CD4-positive, alpha-beta T cell treated with Interleukin-4 for 4 hours (primary cell): ENCODE measurements at regions not wholly inside any gene's neighbourhood (a gene's known extent, or its start where the extent isn't known, plus 50 kb on each side); places are given as distances from the start of the nearest gene placed in this dataset.

Source experiments
- DNase-seq: peaks from one replicate; pipeline ENCODE4 v3.0.0-alpha.2; 2020

GRCh38 chr2:57733956-57734355 is 312.6 kb upstream of the VRK2 start:
- no peak for DNase-seq

GRCh38 chr2:57740891-57741290 is 305.7 kb upstream of the VRK2 start:
- no peak for DNase-seq

GRCh38 chr2:57753636-57754035 is 293.0 kb upstream of the VRK2 start:
- DNase-seq: no peak

- DNase-seq: no peak
Observed at GRCh38 chr2:57758686-57759085, 287.9 kb upstream of the VRK2 start.

GRCh38 chr2:57759131-57759530 is 287.5 kb upstream of the VRK2 start:
- DNase-seq: no peak

- peak; percentile 62 for DNase-seq
Observed at GRCh38 chr2:57759822-57760300, 286.7 kb upstream of the VRK2 start.

GRCh38 chr2:57760381-57760801 is 286.2 kb upstream of the VRK2 start:
- no peak for DNase-seq

GRCh38 chr2:57776916-57777315 is 269.7 kb upstream of the VRK2 start:
- no peak for DNase-seq

- DNase-seq: no peak
Observed at GRCh38 chr2:57782587-57782986, 264.0 kb upstream of the VRK2 start.

- no peak for DNase-seq
Observed at GRCh38 chr2:57793310-57793709, 253.3 kb upstream of the VRK2 start.

- no peak for DNase-seq
Observed at GRCh38 chr2:57796527-57796926, 250.1 kb upstream of the VRK2 start.

- DNase-seq: no peak
Observed at GRCh38 chr2:57798346-57798745, 248.3 kb upstream of the VRK2 start.

GRCh38 chr2:57802243-57802642 is 244.4 kb upstream of the VRK2 start:
- no peak for DNase-seq

GRCh38 chr2:57804971-57805370 is 241.6 kb upstream of the VRK2 start:
- DNase-seq: no peak

GRCh38 chr2:57806449-57806968 is 240.1 kb upstream of the VRK2 start:
- no peak for DNase-seq

GRCh38 chr2:57809230-57809629 is 237.4 kb upstream of the VRK2 start:
- DNase-seq: no peak

GRCh38 chr2:57821088-57821487 is 225.5 kb upstream of the VRK2 start:
- no peak for DNase-seq

GRCh38 chr2:57828221-57828620 is 218.4 kb upstream of the VRK2 start:
- no peak for DNase-seq

- no peak for DNase-seq
Observed at GRCh38 chr2:57834666-57835065, 211.9 kb upstream of the VRK2 start.

GRCh38 chr2:57842531-57842930 is 204.1 kb upstream of the VRK2 start:
- no peak for DNase-seq

GRCh38 chr2:57843158-57843557 is 203.4 kb upstream of the VRK2 start:
- no peak for DNase-seq

GRCh38 chr2:57848723-57849122 is 197.9 kb upstream of the VRK2 start:
- no peak for DNase-seq

GRCh38 chr2:57849843-57850242 is 196.8 kb upstream of the VRK2 start:
- no peak for DNase-seq

- DNase-seq: no peak
Observed at GRCh38 chr2:57850415-57851130, 196.0 kb upstream of the VRK2 start.

- DNase-seq: no peak
Observed at GRCh38 chr2:57855212-57855611, 191.4 kb upstream of the VRK2 start.
